Prostate gland (tissue), 2 donors: ENCODE measurements at regions not wholly inside any gene's neighbourhood (a gene's known extent, or its start where the extent isn't known, plus 50 kb on each side); places are given as distances from the start of the nearest gene placed in this dataset.
"Not testable (repeated sequence)": the region's sequence is repeated elsewhere in the genome, so short reads cannot be mapped to it uniquely, and the experiment has no call there.

Experiments used
- DNase-seq: peaks from one replicate; pipeline ENCODE4 v3.0.0-alpha.2; 2019; ENCODE audit warnings: low spot score
- H3K27ac ChIP-seq, 2 donors: fragments of 200-600 bp; sonication (generic); 2 replicates each; pipeline ENCODE4 v1.5.1; 2017 to 2019
- H3K27me3 ChIP-seq: fragments of 200-600 bp; sonication (generic); replicated peaks from 2 replicates; pipeline ENCODE4 v1.5.1; 2019; ENCODE audit not compliant: insufficient read depth
- H3K36me3 ChIP-seq, 2 donors: fragments of 200-600 bp; sonication (generic); 1 replicate in 1 of 2; 2 replicates in 1 of 2; pipeline versions ENCODE4 v1.5.1 to v1.8.1; 2017 to 2019
- H3K4me1 ChIP-seq: fragments of 200-600 bp; sonication (generic); replicated peaks from 2 replicates; pipeline ENCODE4 v1.5.1; 2019
- H3K4me3 ChIP-seq, 2 donors: fragments of 200-600 bp; sonication (generic); 2 replicates each; pipeline ENCODE4 v1.5.1; 2017 to 2019
- H3K9me3 ChIP-seq: fragments of 200-600 bp; sonication (generic); 2 replicates; pipeline ENCODE4 v1.5.1; 2017
- CTCF ChIP-seq, 4 experiments: fragments of 200-600 bp in 2 of 4; fragments of 450-650 bp in 2 of 4; sonication (generic) in 2 of 4; IDR thresholded peaks; 1 replicate in 3 of 4; 2 replicates in 1 of 4; pipeline ENCODE4 v1.5.1; 2016 to 2019; ENCODE audit warnings: antibody characterized with exemption in 4 of 4, mild to moderate bottlenecking in 2 of 4, moderate library complexity in 2 of 4
- POLR2A ChIP-seq: fragments of 450-650 bp; IDR thresholded peaks from one replicate; pipeline ENCODE4 v1.6.1; 2016; ENCODE audit warnings: antibody characterized with exemption, mild to moderate bottlenecking
- POLR2AphosphoS5 ChIP-seq: sonication (generic); formaldehyde crosslinking; IDR thresholded peaks from one replicate; pipeline ENCODE4 v1.6.1; 2017; ENCODE audit warnings: antibody characterized with exemption
- WGBS: methylation state at CpG from one replicate; pipeline ENCODE4 v1.1.5; 2018; 5-methylcytosine and 5-hydroxymethylcytosine counted together
- intact Hi-C: fragments of 100-400 bp; cut with DNase I; formaldehyde crosslinking; loops from one replicate; pipeline ENCODE4 v1.14.2; 2022

GRCh38 chr16:29231244-29231643, 175.3 kb downstream of the NPIPB11 start:
- no peak overlapping the region for H3K4me3 ChIP-seq
- intact Hi-C loops = no loop called here
- no peak for DNase-seq
- no peaks in the 10 kb centered on the region for H3K27me3 ChIP-seq
- H3K4me1 ChIP-seq = no peaks in the 10 kb centered on the region
- H3K9me3 ChIP-seq = no peaks in the 10 kb centered on the region
- WGBS = 31% methylated on average over 18 of the region's 18 CpGs
- TF ChIP-seq CTCF (IDR thresholded peaks at IDR 0.05) (no peak), POLR2AphosphoS5 (no peak), POLR2A (no peak)
- H3K36me3 ChIP-seq = no peaks in the 10 kb centered on the region
- no peak overlapping the region for H3K27ac ChIP-seq

GRCh38 chr16:29230671-29231096, 175.8 kb downstream of the NPIPB11 start:
- intact Hi-C loops = no loop called here
- Histone ChIP-seq H3K36me3 (no peaks in the 10 kb centered on the region), H3K9me3 (no peaks in the 10 kb centered on the region), H3K27ac (no peak overlapping the region), H3K4me1 (no peaks in the 10 kb centered on the region), H3K27me3 (no peaks in the 10 kb centered on the region), H3K4me3 (no peak overlapping the region)
- DNase-seq = no peak
- WGBS = 17% methylated on average over 19 of the region's 22 CpGs
- TF ChIP-seq POLR2A = no peak
- no peak for TF ChIP-seq CTCF (IDR thresholded peaks at IDR 0.05)
- no peak for TF ChIP-seq POLR2AphosphoS5

GRCh38 chr16:29230006-29230668, 176.4 kb downstream of the NPIPB11 start:
- WGBS = 88% methylated on average over 21 of the region's 21 CpGs
- H3K27me3 ChIP-seq, H3K36me3 ChIP-seq, H3K4me1 ChIP-seq, H3K27ac ChIP-seq, H3K4me3 ChIP-seq, intact Hi-C loops, DNase-seq, H3K9me3 ChIP-seq: not testable (repeated sequence)

GRCh38 chr16:29229616-29230005, 176.9 kb downstream of the NPIPB11 start:
- H3K36me3 ChIP-seq, intact Hi-C loops, H3K9me3 ChIP-seq, H3K27me3 ChIP-seq, DNase-seq, H3K4me3 ChIP-seq, H3K27ac ChIP-seq, H3K4me1 ChIP-seq: not testable (repeated sequence)
- 71% methylated on average over 8 of the region's 8 CpGs for WGBS

- WGBS = 93% methylated on average over 26 of the region's 29 CpGs
- H3K4me3 ChIP-seq, H3K36me3 ChIP-seq, H3K9me3 ChIP-seq, intact Hi-C loops, H3K27me3 ChIP-seq, DNase-seq, H3K4me1 ChIP-seq, H3K27ac ChIP-seq: not testable (repeated sequence)
Observed at GRCh38 chr16:29228664-29229611, 177.6 kb downstream of the NPIPB11 start.

GRCh38 chr16:29227751-29228663, 178.5 kb downstream of the NPIPB11 start:
- TF ChIP-seq CTCF (IDR thresholded peaks at IDR 0.05) = peak in 3 of 4 experiments; percentile 32 to 67 (median 44)
- H3K4me1 ChIP-seq, intact Hi-C loops, H3K36me3 ChIP-seq, H3K27me3 ChIP-seq, H3K9me3 ChIP-seq, H3K4me3 ChIP-seq, DNase-seq, H3K27ac ChIP-seq: not testable (repeated sequence)
- WGBS = 51% methylated on average over 18 of the region's 20 CpGs
